ENCODE measurements at regions not wholly inside any gene's neighbourhood (a gene's known extent, or its start where the extent isn't known, plus 50 kb on each side); places are given as distances from the start of the nearest gene placed in this dataset.

- DNase-seq (ENCODE audit: low read depth): no peak
- H3K4me3 ChIP-seq (ENCODE audit: control insufficient read depth, low read depth, low read length): no peak overlapping the region
- TF ChIP-seq CTCF (IDR thresholded peaks at IDR 0.05; ENCODE audit: control insufficient read depth, insufficient read depth, low read depth, low read length, missing control alignments): peak; percentile 26
Observed at GRCh38 chr2:181239201-181239799, 217.9 kb upstream of the ITGA4 start.

- H3K4me3 ChIP-seq (ENCODE audit: control insufficient read depth, low read depth, low read length): no peak overlapping the region
Observed at GRCh38 chr2:181240844-181241243, 216.3 kb upstream of the ITGA4 start.

GRCh38 chr2:181241366-181241765 lies 215.8 kb upstream of the ITGA4 start:
- no peak overlapping the region for H3K4me3 ChIP-seq (ENCODE audit: control insufficient read depth, low read depth, low read length)
- TF ChIP-seq CTCF (IDR thresholded peaks at IDR 0.05; ENCODE audit: control insufficient read depth, insufficient read depth, low read depth, low read length, missing control alignments): no peak
- DNase-seq (ENCODE audit: low read depth): no peak

More at GRCh38 chr2:181240844-181241243, 216.3 kb upstream of the ITGA4 start:
- no peak for TF ChIP-seq CTCF (IDR thresholded peaks at IDR 0.05; ENCODE audit: control insufficient read depth, insufficient read depth, low read depth, low read length, missing control alignments)
- no peak for DNase-seq (ENCODE audit: low read depth)

- no peak overlapping the region for H3K4me3 ChIP-seq (ENCODE audit: control insufficient read depth, low read depth, low read length)
- no peak for TF ChIP-seq CTCF (IDR thresholded peaks at IDR 0.05; ENCODE audit: control insufficient read depth, insufficient read depth, low read depth, low read length, missing control alignments)
- DNase-seq (ENCODE audit: low read depth): no peak
Observed at GRCh38 chr2:181241797-181242196, 215.4 kb upstream of the ITGA4 start.

- TF ChIP-seq CTCF (IDR thresholded peaks at IDR 0.05; ENCODE audit: control insufficient read depth, insufficient read depth, low read depth, low read length, missing control alignments): no peak
- H3K4me3 ChIP-seq (ENCODE audit: control insufficient read depth, low read depth, low read length): no peak overlapping the region
- no peak for DNase-seq (ENCODE audit: low read depth)
Observed at GRCh38 chr2:181242262-181242661, 214.9 kb upstream of the ITGA4 start.

- H3K4me3 ChIP-seq (ENCODE audit: control insufficient read depth, low read depth, low read length): no peak overlapping the region
- no peak for TF ChIP-seq CTCF (IDR thresholded peaks at IDR 0.05; ENCODE audit: control insufficient read depth, insufficient read depth, low read depth, low read length, missing control alignments)
- DNase-seq (ENCODE audit: low read depth): no peak
Observed at GRCh38 chr2:181243319-181243718, 213.9 kb upstream of the ITGA4 start.

- no peak for DNase-seq (ENCODE audit: low read depth)
- no peak overlapping the region for H3K4me3 ChIP-seq (ENCODE audit: control insufficient read depth, low read depth, low read length)
- TF ChIP-seq CTCF (IDR thresholded peaks at IDR 0.05; ENCODE audit: control insufficient read depth, insufficient read depth, low read depth, low read length, missing control alignments): no peak
Observed at GRCh38 chr2:181250691-181251090, 206.5 kb upstream of the ITGA4 start.
